ENCODE measurements at regions not wholly inside any gene's neighbourhood (a gene's known extent, or its start where the extent isn't known, plus 50 kb on each side); places are given as distances from the start of the nearest gene placed in this dataset.
A peak's percentile ranks its signal among the peaks of the same experiment; 100 is the strongest.
"Not testable (repeated sequence)": the region's sequence is repeated elsewhere in the genome, so short reads cannot be mapped to it uniquely, and the experiment has no call there.

GRCh38 chr4:164350061-164350460 lies 403.9 kb upstream of the SMIM31 start:
- no peak for ATAC-seq

- ATAC-seq: not testable (repeated sequence)
Measured at GRCh38 chr4:164350716-164351115, 403.2 kb upstream of the SMIM31 start.

- peak; percentile 85 for ATAC-seq
Measured at GRCh38 chr4:164357957-164358356, 396.0 kb upstream of the SMIM31 start.

- no peak for ATAC-seq
Measured at GRCh38 chr4:164358400-164358799, 395.5 kb upstream of the SMIM31 start.

GRCh38 chr4:164359881-164360280 lies 394.1 kb upstream of the SMIM31 start:
- ATAC-seq: no peak

- ATAC-seq: no peak
Measured at GRCh38 chr4:164368894-164369293, 385.0 kb upstream of the SMIM31 start.

GRCh38 chr4:164373021-164373420 lies 380.9 kb upstream of the SMIM31 start:
- ATAC-seq: no peak

- ATAC-seq: no peak
Measured at GRCh38 chr4:164377277-164377676, 376.7 kb upstream of the SMIM31 start.

- peak; percentile 63 for ATAC-seq
Measured at GRCh38 chr4:164378361-164378760, 375.6 kb upstream of the SMIM31 start.

- no peak for ATAC-seq
Measured at GRCh38 chr4:164379694-164380093, 374.2 kb upstream of the SMIM31 start.

- no peak for ATAC-seq
Measured at GRCh38 chr4:164381859-164382258, 372.1 kb upstream of the SMIM31 start.

GRCh38 chr4:164383058-164383357 lies 370.9 kb upstream of the SMIM31 start:
- ATAC-seq: no peak

- ATAC-seq: peak; percentile 73
Measured at GRCh38 chr4:164383358-164384220, 370.3 kb upstream of the SMIM31 start.

- no peak for ATAC-seq
Measured at GRCh38 chr4:164384416-164384815, 369.5 kb upstream of the SMIM31 start.

GRCh38 chr4:164396439-164396838 lies 357.5 kb upstream of the SMIM31 start:
- no peak for ATAC-seq

- ATAC-seq: no peak
Measured at GRCh38 chr4:164402554-164402953, 351.4 kb upstream of the SMIM31 start.

- ATAC-seq: no peak
Measured at GRCh38 chr4:164405774-164406173, 348.2 kb upstream of the SMIM31 start.

- no peak for ATAC-seq
Measured at GRCh38 chr4:164408831-164409230, 345.1 kb upstream of the SMIM31 start.

GRCh38 chr4:164410401-164410800 lies 343.5 kb upstream of the SMIM31 start:
- ATAC-seq: no peak

- ATAC-seq: no peak
Measured at GRCh38 chr4:164412246-164412645, 341.7 kb upstream of the SMIM31 start.

- ATAC-seq: no peak
Measured at GRCh38 chr4:164413743-164414142, 340.2 kb upstream of the SMIM31 start.

- no peak for ATAC-seq
Measured at GRCh38 chr4:164423819-164424218, 330.1 kb upstream of the SMIM31 start.

GRCh38 chr4:164424846-164425245 lies 329.1 kb upstream of the SMIM31 start:
- ATAC-seq: no peak

- ATAC-seq: no peak
Measured at GRCh38 chr4:164428561-164428960, 325.4 kb upstream of the SMIM31 start.

- ATAC-seq: no peak
Measured at GRCh38 chr4:164438321-164438720, 315.6 kb upstream of the SMIM31 start.

Data from esophagus mucosa (tissue), 1 donor.